CD14-positive monocyte (primary cell): ENCODE measurements at regions not wholly inside any gene's neighbourhood (a gene's known extent, or its start where the extent isn't known, plus 50 kb on each side); places are given as distances from the start of the nearest gene placed in this dataset.

Source experiments
- DNase-seq, 3 donors: peaks; one replicate each; pipeline ENCODE4 v3.0.0-alpha.2; 2011 to 2022
- H2AFZ ChIP-seq: 2 replicates; pipeline ENCODE4 v1.6.0; 2012; ENCODE audit warnings: mild to moderate bottlenecking, low read depth, low read length, inconsistent platforms; ENCODE audit not compliant: insufficient read depth, poor library complexity, severe bottlenecking
- H3K27ac ChIP-seq, 2 donors: 1 replicate in 1 of 2; 2 replicates in 1 of 2; pipeline ENCODE4 v1.5.1; 2012 to 2013; ENCODE audit warnings: low read length in 2 of 2, control low read depth in 1 of 2, inconsistent platforms in 1 of 2, low read depth in 1 of 2, mild to moderate bottlenecking in 1 of 2
- H3K27me3 ChIP-seq, 2 donors: one replicate each; pipeline versions ENCODE4 v1.6.0 to v1.6.1; 2011 to 2013; ENCODE audit warnings: low read length in 2 of 2; ENCODE audit not compliant: control insufficient read depth in 2 of 2, insufficient read depth in 2 of 2
- H3K36me3 ChIP-seq, 2 donors: replicated peaks in 1 of 2; 1 replicate in 1 of 2; 2 replicates in 1 of 2; pipeline versions ENCODE4 v1.5.1 to v1.6.1; 2012 to 2013; ENCODE audit warnings: low read length in 2 of 2, control low read depth in 1 of 2, inconsistent platforms in 1 of 2, mild to moderate bottlenecking in 1 of 2; ENCODE audit not compliant: insufficient read depth in 2 of 2, control insufficient read depth in 1 of 2
- H3K4me1 ChIP-seq, 2 donors: 1 replicate in 1 of 2; 2 replicates in 1 of 2; pipeline versions ENCODE4 v1.5.1 to v1.6.1; 2012 to 2013; ENCODE audit warnings: low read length in 2 of 2, control low read depth in 1 of 2, inconsistent platforms in 1 of 2, mild to moderate bottlenecking in 1 of 2, moderate library complexity in 1 of 2; ENCODE audit not compliant: insufficient read depth in 2 of 2, control insufficient read depth in 1 of 2
- H3K4me2 ChIP-seq: replicated peaks from 2 replicates; pipeline ENCODE3; 2012; ENCODE audit warnings: low read length, moderate library complexity, mild to moderate bottlenecking; ENCODE audit not compliant: poor library complexity, severe bottlenecking; ENCODE audit errors: extremely low read depth
- H3K4me3 ChIP-seq, 3 experiments: fragments of 200-600 bp in 1 of 3; sonication (generic) in 1 of 3; replicated peaks in 1 of 3; 1 replicate in 2 of 3; 2 replicates in 1 of 3; pipeline ENCODE4 v1.5.1; 2011 to 2013; ENCODE audit warnings: low read length in 3 of 3, mild to moderate bottlenecking in 3 of 3, control low read depth in 2 of 3, low read depth in 2 of 3, inconsistent platforms in 1 of 3, moderate library complexity in 1 of 3
- H3K79me2 ChIP-seq: 2 replicates; pipeline ENCODE4 v1.6.0; 2012; ENCODE audit warnings: mild to moderate bottlenecking, control low read depth, inconsistent platforms, low read length, moderate library complexity; ENCODE audit not compliant: insufficient read depth
- H3K9ac ChIP-seq: 2 replicates; pipeline ENCODE4 v1.6.0; 2017; ENCODE audit warnings: low read length, mild to moderate bottlenecking; ENCODE audit not compliant: insufficient read depth, poor library complexity, severe bottlenecking
- H3K9me3 ChIP-seq, 2 donors: replicated peaks in 1 of 2; 1 replicate in 1 of 2; 2 replicates in 1 of 2; pipeline versions ENCODE4 v1.5.1 to v1.6.1; 2012 to 2013; ENCODE audit warnings: low read length in 2 of 2, control low read depth in 1 of 2; ENCODE audit not compliant: control insufficient read depth in 1 of 2, insufficient read depth in 1 of 2
- H4K20me1 ChIP-seq: 2 replicates; pipeline ENCODE4 v1.6.0; 2012; ENCODE audit warnings: mild to moderate bottlenecking, low read length, control low read depth, moderate library complexity; ENCODE audit not compliant: insufficient read depth
- H3K27ac Mint-ChIP-seq, 7 donors: one replicate each; pipeline ENCODE4 v1.8.0; 2020; ENCODE audit warnings: mild to moderate bottlenecking in 7 of 7, mixed read lengths in 7 of 7, moderate library complexity in 6 of 7, inconsistent platforms in 2 of 7
- H3K27me3 Mint-ChIP-seq, 3 donors: one replicate each; pipeline ENCODE4 v1.8.0; 2021 to 2022; ENCODE audit warnings: low read depth in 3 of 3, mild to moderate bottlenecking in 3 of 3, mixed read lengths in 3 of 3, moderate library complexity in 3 of 3, inconsistent platforms in 1 of 3
- H3K36me3 Mint-ChIP-seq, 2 donors: one replicate each; pipeline ENCODE4 v1.8.0; 2020; ENCODE audit warnings: mixed read lengths in 2 of 2, inconsistent platforms in 1 of 2, mild to moderate bottlenecking in 1 of 2
- H3K4me1 Mint-ChIP-seq: one replicate; pipeline ENCODE4 v1.8.0; 2020; ENCODE audit warnings: mild to moderate bottlenecking, mixed read lengths
- H3K4me3 Mint-ChIP-seq, 2 donors: one replicate each; pipeline ENCODE4 v1.8.0; 2020; ENCODE audit warnings: mild to moderate bottlenecking in 2 of 2, mixed read lengths in 2 of 2, moderate library complexity in 1 of 2
- H3K9me3 Mint-ChIP-seq, 7 donors: one replicate each; pipeline ENCODE4 v1.8.0; 2020 to 2022; ENCODE audit warnings: mixed read lengths in 7 of 7, mild to moderate bottlenecking in 6 of 7, moderate library complexity in 6 of 7, inconsistent platforms in 2 of 7
- CTCF ChIP-seq: fragments of 200-600 bp; IDR thresholded peaks from one replicate; pipeline ENCODE4 v1.8.0; 2022; ENCODE audit warnings: antibody characterized with exemption, mild to moderate bottlenecking
- WGBS: methylation state at CpG from one replicate; pipeline ENCODE4 v1.1.5; 2013; ENCODE audit warnings: missing lambda C conversion rate; ENCODE audit not compliant: insufficient coverage; 5-methylcytosine and 5-hydroxymethylcytosine counted together
- intact Hi-C, 2 donors: fragments of 100-400 bp; cut with micrococcal nuclease; formaldehyde crosslinking; loops; one replicate each; pipeline versions ENCODE4 v1.15.0 to v1.15.1; 2023

- WGBS = 69% methylated on average over 9 of the region's 12 CpGs
- Mint-ChIP-seq H3K4me1 (no peaks in the 10 kb centered on the region), H3K27ac (no peak overlapping the region), H3K36me3 (no peaks in the 10 kb centered on the region), H3K27me3 (peaks cover 0 to 5% (median 4%) of the 10 kb centered on the region in 3 donors), H3K9me3 (peaks cover 0 to 1% (median 0%) of the 10 kb centered on the region in 7 donors), H3K4me3 (no peak overlapping the region)
- Histone ChIP-seq H3K4me3 (no peak overlapping the region), H3K9ac (no peak overlapping the region), H4K20me1 (no peaks in the 10 kb centered on the region), H2AFZ (no peak overlapping the region), H3K36me3 (no peaks in the 10 kb centered on the region), H3K9me3 (no peaks in the 10 kb centered on the region), H3K4me2 (no peak overlapping the region), H3K79me2 (no peaks in the 10 kb centered on the region), H3K27me3 (no peaks in the 10 kb centered on the region), H3K27ac (no peak overlapping the region), H3K4me1 (no peaks in the 10 kb centered on the region)
- TF ChIP-seq CTCF = no peak
- intact Hi-C loops = no loop called here
- no peak for DNase-seq
Measured at GRCh38 chr22:47409539-47410275, 647.3 kb downstream of the TBC1D22A start.

- TF ChIP-seq CTCF = no peak
- WGBS = 87% methylated on average over 6 of the region's 7 CpGs
- DNase-seq = no peak
- Histone ChIP-seq H3K27me3 (no peaks in the 10 kb centered on the region), H3K4me2 (no peak overlapping the region), H3K9ac (no peak overlapping the region), H3K4me1 (no peaks in the 10 kb centered on the region), H4K20me1 (no peaks in the 10 kb centered on the region), H3K9me3 (no peaks in the 10 kb centered on the region), H3K79me2 (no peaks in the 10 kb centered on the region), H2AFZ (no peak overlapping the region), H3K27ac (no peak overlapping the region), H3K36me3 (no peaks in the 10 kb centered on the region), H3K4me3 (no peak overlapping the region)
- intact Hi-C loops = no loop called here
- Mint-ChIP-seq H3K27me3 (peaks cover 0 to 5% (median 2%) of the 10 kb centered on the region in 3 donors), H3K27ac (no peak overlapping the region), H3K4me1 (no peaks in the 10 kb centered on the region), H3K36me3 (no peaks in the 10 kb centered on the region), H3K4me3 (no peak overlapping the region), H3K9me3 (peaks cover 0 to 1% (median 0%) of the 10 kb centered on the region in 7 donors)
Measured at GRCh38 chr22:47408409-47408808, 646.0 kb downstream of the TBC1D22A start.
